ENCODE measurements at regions not wholly inside any gene's neighbourhood (a gene's known extent, or its start where the extent isn't known, plus 50 kb on each side); places are given as distances from the start of the nearest gene placed in this dataset.

GRCh38 chr7:98785929-98786571, 83.8 kb downstream of the TMEM130 start:
- TF ChIP-seq CTCF (IDR thresholded peaks at IDR 0.05; ENCODE audit: insufficient read depth, low read length, poor library complexity, severe bottlenecking) (no peak), EZH2phosphoT487 (conservative IDR thresholded peaks at IDR 0.05; ENCODE audit: low read length) (no peak)

Measured in SU-DHL-6 (cell line).